HepG2 (cell line): ENCODE measurements at regions not wholly inside any gene's neighbourhood (a gene's known extent, or its start where the extent isn't known, plus 50 kb on each side); places are given as distances from the start of the nearest gene placed in this dataset.
A peak's percentile ranks its signal among the peaks of the same experiment; 100 is the strongest.

Source experiments
- ATAC-seq: fragments of 200-7000 bp; cut with Tn5 transposase; 3 replicates; pipeline ENCODE4 v1.9.1; 2020; ENCODE audit warnings: mild to moderate bottlenecking, moderate library complexity
- BruUV-seq: library from RNA; stranded (reverse); fragments of 400-500 nt; replicated peaks from 2 replicates; lab custom pipeline; 2021; lab: Mats Ljungman, UMichigan
- CTCF ChIA-PET: fragments of 300-600 bp; formaldehyde crosslinking; extraction: SDS; loops from one replicate; lab custom pipeline; 2021; ENCODE audit warnings: low total read pairs, inconsistent platforms, low intra/inter-chr PET ratio; lab: Yijun Ruan, JAX
- POLR2A ChIA-PET: fragments of 350-600 bp; sonication (Branson Sonifier 250); formaldehyde crosslinking; loops from one replicate; lab custom pipeline; 2020; ENCODE audit warnings: antibody characterized with exemption, inconsistent platforms; lab: Yijun Ruan, JAX
- DNase-seq: peaks from one replicate; pipeline ENCODE4 v3.0.0-alpha.2; 2015; ENCODE audit warnings: low spot score
- FAIRE-seq: peaks from 3 replicates; lab custom pipeline; 2011; peaks lifted over from hg19 to GRCh38; lab: Jason Lieb, UNC
- H2AFZ ChIP-seq: one replicate; pipeline ENCODE4 v1.6.1; 2011; ENCODE audit warnings: low read length, inconsistent platforms
- H3K27ac ChIP-seq: fragments of 300-600 bp; 3 replicates; pipeline ENCODE4 v1.8.0; 2011; ENCODE audit warnings: mixed run types, mild to moderate bottlenecking, mixed read lengths, low read length, inconsistent platforms; ENCODE audit not compliant: insufficient read depth; ENCODE audit errors: extremely low read length
- H3K27me3 ChIP-seq, 2 experiments: fragments of 200-600 bp in 1 of 2; 2 replicates in 1 of 2; 3 replicates in 1 of 2; pipeline versions ENCODE4 v1.6.0 to v1.8.0; 2011; ENCODE audit warnings: low read length in 2 of 2, mild to moderate bottlenecking in 2 of 2, moderate library complexity in 2 of 2, inconsistent platforms in 1 of 2; ENCODE audit not compliant: insufficient read depth in 2 of 2, control insufficient read depth in 1 of 2
- H3K36me3 ChIP-seq, 2 experiments: fragments of 200-600 bp in 1 of 2; replicated peaks in 1 of 2; 2 replicates in 1 of 2; 3 replicates in 1 of 2; pipeline versions ENCODE4 v1.5.1 to v1.8.0; 2011; ENCODE audit warnings: low read length in 2 of 2, inconsistent platforms in 1 of 2; ENCODE audit not compliant: insufficient read depth in 2 of 2, control insufficient read depth in 1 of 2
- H3K4me1 ChIP-seq: 2 replicates; pipeline ENCODE4 v1.5.1; 2012; ENCODE audit warnings: low read length, inconsistent platforms; ENCODE audit not compliant: insufficient read depth
- H3K4me2 ChIP-seq: 2 replicates; pipeline ENCODE4 v1.6.0; 2011; ENCODE audit warnings: low read depth, low read length, inconsistent platforms
- H3K4me3 ChIP-seq, 3 experiments: fragments of 200-600 bp in 1 of 3; sonication (generic), shearing (Covaris generic) in 1 of 3; replicated peaks in 1 of 3; 2 replicates each; pipeline ENCODE4 v1.5.1; 2011 to 2016; ENCODE audit warnings: low read length in 3 of 3, inconsistent platforms in 2 of 3, low read depth in 2 of 3, mild to moderate bottlenecking in 2 of 3, control low read depth in 1 of 3, mixed read lengths in 1 of 3; ENCODE audit not compliant: insufficient read depth in 1 of 3
- H3K79me2 ChIP-seq: one replicate; pipeline ENCODE4 v1.6.1; 2011; ENCODE audit warnings: low read length, inconsistent platforms; ENCODE audit not compliant: insufficient read depth
- H3K9ac ChIP-seq: 2 replicates; pipeline ENCODE4 v1.6.0; 2011; ENCODE audit warnings: mild to moderate bottlenecking, low read depth, low read length, inconsistent platforms; ENCODE audit not compliant: insufficient read depth
- H3K9me3 ChIP-seq: 2 replicates; pipeline ENCODE4 v1.5.1; 2012; ENCODE audit warnings: mild to moderate bottlenecking, low read length
- H4K20me1 ChIP-seq: 2 replicates; pipeline ENCODE4 v1.6.0; 2011; ENCODE audit warnings: inconsistent platforms, mild to moderate bottlenecking, low read length, moderate library complexity; ENCODE audit not compliant: insufficient read depth
- CTCF ChIP-seq: sonication (generic); formaldehyde crosslinking; IDR thresholded peaks from 2 replicates; pipeline ENCODE4 v1.5.0; 2020; ENCODE audit warnings: mild to moderate bottlenecking, missing genetic modification reagents, moderate library complexity
- KLF11 ChIP-seq: IDR thresholded peaks from 2 replicates; pipeline ENCODE4 v1.6.1; 2016; ENCODE audit warnings: missing compliant biosample characterization
- MAFF ChIP-seq: IDR thresholded peaks from 2 replicates; pipeline ENCODE4 v1.6.1; 2011; ENCODE audit warnings: low read depth, low read length, improper control_type of control experiment
- MAFK ChIP-seq, 2 experiments: IDR thresholded peaks in 1 of 2; conservative IDR thresholded peaks in 1 of 2; 2 replicates each; pipeline ENCODE4 v1.6.1; 2011; ENCODE audit warnings: improper control_type of control experiment in 2 of 2, low read length in 2 of 2
- PAF1 ChIP-seq: IDR thresholded peaks from 2 replicates; pipeline ENCODE4 v1.6.1; 2016; ENCODE audit warnings: missing genetic modification reagents, missing compliant biosample characterization
- PRDM10 ChIP-seq: sonication (generic); formaldehyde crosslinking; IDR thresholded peaks from 2 replicates; pipeline ENCODE4 v1.4.0; 2020; ENCODE audit warnings: low read depth, missing genetic modification reagents
- SIX4 ChIP-seq: sonication (generic); formaldehyde crosslinking; IDR thresholded peaks from 2 replicates; pipeline ENCODE4 v1.4.0; 2020; ENCODE audit warnings: missing genetic modification reagents
- TCF7L2 ChIP-seq: IDR thresholded peaks from 2 replicates; pipeline ENCODE4 v1.6.1; 2011; ENCODE audit warnings: mild to moderate bottlenecking, low read depth, low read length, moderate library complexity
- TOE1 ChIP-seq: sonication (generic); formaldehyde crosslinking; IDR thresholded peaks from 2 replicates; pipeline ENCODE4 v1.4.0; 2020; ENCODE audit warnings: mild to moderate bottlenecking, missing genetic modification reagents
- ZBTB3 ChIP-seq: sonication (generic); formaldehyde crosslinking; IDR thresholded peaks from 2 replicates; pipeline ENCODE4 v1.4.0; 2020; ENCODE audit warnings: low read depth, mild to moderate bottlenecking, moderate library complexity, missing genetic modification reagents, borderline replicate concordance
- ZFP36L2 ChIP-seq: sonication (generic); formaldehyde crosslinking; IDR thresholded peaks from 2 replicates; pipeline ENCODE4 v1.4.0; 2020; ENCODE audit warnings: missing genetic modification reagents
- ZNF224 ChIP-seq: sonication (generic); formaldehyde crosslinking; IDR thresholded peaks from 2 replicates; pipeline ENCODE4 v1.5.0; 2020; ENCODE audit warnings: mild to moderate bottlenecking, missing genetic modification reagents
- ZNF367 ChIP-seq: sonication (generic); formaldehyde crosslinking; IDR thresholded peaks from 2 replicates; pipeline ENCODE4 v1.4.0; 2020; ENCODE audit warnings: missing genetic modification reagents, borderline replicate concordance
- ZNF557 ChIP-seq: sonication (generic); formaldehyde crosslinking; IDR thresholded peaks from 2 replicates; pipeline ENCODE4 v1.4.0; 2020; ENCODE audit warnings: missing genetic modification reagents
- ZNF776 ChIP-seq: sonication (generic); formaldehyde crosslinking; IDR thresholded peaks from 2 replicates; pipeline ENCODE4 v1.4.0; 2020; ENCODE audit warnings: mild to moderate bottlenecking, missing genetic modification reagents
- ZNF781 ChIP-seq: sonication (generic); formaldehyde crosslinking; IDR thresholded peaks from 2 replicates; pipeline ENCODE4 v1.5.1; 2020; ENCODE audit warnings: borderline replicate concordance, mild to moderate bottlenecking, missing genetic modification reagents; ENCODE audit errors: not compliant biosample characterization
- WGBS: methylation state at CpG from one replicate; pipeline ENCODE4 v1.1.6; 2017; ENCODE audit warnings: low lambda C conversion rate; 5-methylcytosine and 5-hydroxymethylcytosine counted together
- in situ Hi-C: cut with HindIII; loops from 2 replicates; pipeline ENCODE4 v1.10.0; 2017; ENCODE audit warnings: low pct_unique_long_range_greater_than_20kb; ENCODE audit not compliant: extremely low pct_ligation_motif_present
- intact Hi-C: fragments of 100-400 bp; cut with micrococcal nuclease; formaldehyde crosslinking; loops from one replicate; pipeline ENCODE4 v1.10.0; 2022; ENCODE audit not compliant: unreplicated experiment

- Histone ChIP-seq H3K4me3 (no peak overlapping the region), H3K4me1 (peaks cover 8% of the 10 kb centered on the region), H4K20me1 (no peaks in the 10 kb centered on the region), H3K79me2 (no peaks in the 10 kb centered on the region), H3K36me3 (no peaks in the 10 kb centered on the region), H3K27me3 (no peaks in the 10 kb centered on the region), H3K27ac (no peak overlapping the region), H2AFZ (no peak overlapping the region), H3K9me3 (no peaks in the 10 kb centered on the region), H3K9ac (no peak overlapping the region), H3K4me2 (no peak overlapping the region)
- 0% methylated on average over 1 of the region's 1 CpG for WGBS
- in situ Hi-C loops, result no loop called here
- ChIA-PET POLR2A (no interaction called here), CTCF (no interaction called here)
- FAIRE-seq (no peak), ATAC-seq (no peak), DNase-seq (no peak)
- intact Hi-C loops, result no loop called here
- BruUV-seq, result no TSS peak
- TF ChIP-seq MAFF (peak; percentile 71), MAFK (conservative IDR thresholded peaks at IDR 0.05 in 1 of 2, IDR thresholded peaks at IDR 0.05 in 1 of 2; ENCODE audit: low read length in 2 of 2) (peak; percentile 68 to 79), KLF11 (CRISPR knock-in tag) (no peak)
Measured at GRCh38 chr12:19054035-19054434, 75.5 kb upstream of the PLEKHA5 start.

GRCh38 chr12:19055589-19055988, 73.9 kb upstream of the PLEKHA5 start:
- Histone ChIP-seq H3K79me2 (no peaks in the 10 kb centered on the region), H3K9me3 (no peaks in the 10 kb centered on the region), H3K27ac (no peak overlapping the region), H2AFZ (no peak overlapping the region), H3K4me1 (peaks cover 9% of the 10 kb centered on the region), H4K20me1 (no peaks in the 10 kb centered on the region), H3K4me2 (no peak overlapping the region), H3K4me3 (no peak overlapping the region), H3K9ac (no peak overlapping the region), H3K36me3 (no peaks in the 10 kb centered on the region), H3K27me3 (no peaks in the 10 kb centered on the region)
- CTCF ChIA-PET, result no interaction called here
- ATAC-seq, result no peak
- in situ Hi-C loops (no loop called here), intact Hi-C loops (no loop called here)
- 35% methylated on average over 4 of the region's 4 CpGs for WGBS
- POLR2A ChIA-PET, result no interaction called here
- no peak for FAIRE-seq
- no peak for DNase-seq
- BruUV-seq, result no TSS peak
- TF ChIP-seq ZNF367 (no peak), TCF7L2 (no peak), TOE1 (CRISPR knock-in tag) (no peak), PAF1 (no peak), ZNF781 (CRISPR knock-in tag) (no peak), ZNF224 (CRISPR knock-in tag) (no peak), SIX4 (no peak), ZFP36L2 (CRISPR knock-in tag) (no peak), CTCF (CRISPR knock-in tag) (no peak), ZNF557 (no peak), ZBTB3 (no peak), ZNF776 (CRISPR knock-in tag) (no peak), PRDM10 (CRISPR knock-in tag) (no peak)
